ENCODE measurements at regions not wholly inside any gene's neighbourhood (a gene's known extent, or its start where the extent isn't known, plus 50 kb on each side); places are given as distances from the start of the nearest gene placed in this dataset.

- DNase-seq (ENCODE audit: extremely low spot score, insufficient read length, low read depth), result no peak
- no peak for FAIRE-seq
Observed at GRCh38 chr5:92916036-92916435, 665.0 kb downstream of the NR2F1-AS1 start.

GRCh38 chr5:92912283-92912682 is 668.7 kb downstream of the NR2F1-AS1 start:
- DNase-seq (ENCODE audit: extremely low spot score, insufficient read length, low read depth), result no peak
- FAIRE-seq, result no peak

- FAIRE-seq, result no peak
- DNase-seq (ENCODE audit: extremely low spot score, insufficient read length, low read depth), result no peak
Observed at GRCh38 chr5:92911851-92912250, 669.2 kb downstream of the NR2F1-AS1 start.

- FAIRE-seq (no peak), DNase-seq (ENCODE audit: extremely low spot score, insufficient read length, low read depth) (no peak)
Observed at GRCh38 chr5:92911293-92911692, 669.7 kb downstream of the NR2F1-AS1 start.

- no peak for DNase-seq (ENCODE audit: extremely low spot score, insufficient read length, low read depth)
- no peak for FAIRE-seq
Observed at GRCh38 chr5:92909602-92909962, 671.4 kb downstream of the NR2F1-AS1 start.

- DNase-seq (ENCODE audit: extremely low spot score, insufficient read length, low read depth) (no peak), FAIRE-seq (no peak)
Observed at GRCh38 chr5:92908952-92909601, 671.9 kb downstream of the NR2F1-AS1 start.

GRCh38 chr5:92907938-92908606 is 672.9 kb downstream of the NR2F1-AS1 start:
- peak; percentile 52 for FAIRE-seq

GRCh38 chr5:92906798-92907376 is 674.1 kb downstream of the NR2F1-AS1 start:
- no peak for FAIRE-seq

More at GRCh38 chr5:92907938-92908606, 672.9 kb downstream of the NR2F1-AS1 start:
- no peak for DNase-seq (ENCODE audit: extremely low spot score, insufficient read length, low read depth)

GRCh38 chr5:92904021-92904420 is 677.0 kb downstream of the NR2F1-AS1 start:
- no peak for FAIRE-seq
- DNase-seq (ENCODE audit: extremely low spot score, insufficient read length, low read depth), result no peak

More at GRCh38 chr5:92906798-92907376, 674.1 kb downstream of the NR2F1-AS1 start:
- DNase-seq (ENCODE audit: extremely low spot score, insufficient read length, low read depth), result no peak

- DNase-seq (ENCODE audit: extremely low spot score, insufficient read length, low read depth) (no peak), FAIRE-seq (no peak)
Observed at GRCh38 chr5:92899611-92900010, 681.4 kb downstream of the NR2F1-AS1 start.

GRCh38 chr5:92896722-92897121 is 684.3 kb downstream of the NR2F1-AS1 start:
- FAIRE-seq, result no peak
- no peak for DNase-seq (ENCODE audit: extremely low spot score, insufficient read length, low read depth)

- FAIRE-seq, result no peak
Observed at GRCh38 chr5:92890841-92891244, 690.2 kb downstream of the NR2F1-AS1 start.

GRCh38 chr5:92889140-92889539 is 691.9 kb downstream of the NR2F1-AS1 start:
- FAIRE-seq, result no peak

More at GRCh38 chr5:92890841-92891244, 690.2 kb downstream of the NR2F1-AS1 start:
- no peak for DNase-seq (ENCODE audit: extremely low spot score, insufficient read length, low read depth)

GRCh38 chr5:92887254-92887653 is 693.8 kb downstream of the NR2F1-AS1 start:
- DNase-seq (ENCODE audit: extremely low spot score, insufficient read length, low read depth), result no peak
- no peak for FAIRE-seq

More at GRCh38 chr5:92889140-92889539, 691.9 kb downstream of the NR2F1-AS1 start:
- no peak for DNase-seq (ENCODE audit: extremely low spot score, insufficient read length, low read depth)

GRCh38 chr5:92886751-92887150 is 694.3 kb downstream of the NR2F1-AS1 start:
- FAIRE-seq (no peak), DNase-seq (ENCODE audit: extremely low spot score, insufficient read length, low read depth) (no peak)

GRCh38 chr5:92885950-92886349 is 695.1 kb downstream of the NR2F1-AS1 start:
- no peak for FAIRE-seq
- no peak for DNase-seq (ENCODE audit: extremely low spot score, insufficient read length, low read depth)

- FAIRE-seq, result no peak
- DNase-seq (ENCODE audit: extremely low spot score, insufficient read length, low read depth), result no peak
Observed at GRCh38 chr5:92884469-92884868, 696.5 kb downstream of the NR2F1-AS1 start.

GRCh38 chr5:92879806-92880543 is 701.0 kb downstream of the NR2F1-AS1 start:
- FAIRE-seq (no peak), DNase-seq (ENCODE audit: extremely low spot score, insufficient read length, low read depth) (no peak)

GRCh38 chr5:92874790-92875189 is 706.2 kb downstream of the NR2F1-AS1 start:
- FAIRE-seq (no peak), DNase-seq (ENCODE audit: extremely low spot score, insufficient read length, low read depth) (no peak)

- FAIRE-seq (no peak), DNase-seq (ENCODE audit: extremely low spot score, insufficient read length, low read depth) (no peak)
Observed at GRCh38 chr5:92868442-92868841, 712.6 kb downstream of the NR2F1-AS1 start.

GRCh38 chr5:92864591-92864990 is 716.4 kb downstream of the NR2F1-AS1 start:
- FAIRE-seq (no peak), DNase-seq (ENCODE audit: extremely low spot score, insufficient read length, low read depth) (no peak)
